ENCODE measurements at regions not wholly inside any gene's neighbourhood (a gene's known extent, or its start where the extent isn't known, plus 50 kb on each side); places are given as distances from the start of the nearest gene placed in this dataset.
"Not testable (repeated sequence)": the region's sequence is repeated elsewhere in the genome, so short reads cannot be mapped to it uniquely, and the experiment has no call there.

GRCh38 chr2:62410015-62410453 is 96.0 kb downstream of the TMEM17 start:
- DNase-seq: no peak

GRCh38 chr2:62409442-62409841 is 96.6 kb downstream of the TMEM17 start:
- no peak for DNase-seq

- DNase-seq: no peak
Observed at GRCh38 chr2:62408241-62408677, 97.7 kb downstream of the TMEM17 start.

GRCh38 chr2:62407838-62408237 is 98.2 kb downstream of the TMEM17 start:
- DNase-seq: no peak

GRCh38 chr2:62407401-62407800 is 98.6 kb downstream of the TMEM17 start:
- DNase-seq: no peak

- DNase-seq: no peak
Observed at GRCh38 chr2:62406573-62407043, 99.4 kb downstream of the TMEM17 start.

- DNase-seq: no peak
Observed at GRCh38 chr2:62404913-62405312, 101.1 kb downstream of the TMEM17 start.

GRCh38 chr2:62402156-62402555 is 103.8 kb downstream of the TMEM17 start:
- DNase-seq: no peak

GRCh38 chr2:62398356-62398755 is 107.6 kb downstream of the TMEM17 start:
- DNase-seq: no peak

GRCh38 chr2:62396880-62397279 is 109.1 kb downstream of the TMEM17 start:
- no peak for DNase-seq

GRCh38 chr2:62393293-62393692 is 112.7 kb downstream of the TMEM17 start:
- no peak for DNase-seq

GRCh38 chr2:62391696-62392095 is 114.3 kb downstream of the TMEM17 start:
- no peak for DNase-seq

- not testable (repeated sequence) for DNase-seq
Observed at GRCh38 chr2:62386378-62386777, 119.6 kb downstream of the TMEM17 start.

GRCh38 chr2:62383846-62384245 is 122.1 kb downstream of the TMEM17 start:
- DNase-seq: no peak

GRCh38 chr2:62382757-62383156 is 123.2 kb downstream of the TMEM17 start:
- no peak for DNase-seq

GRCh38 chr2:62382122-62382521 is 123.9 kb downstream of the TMEM17 start:
- no peak for DNase-seq

GRCh38 chr2:62381656-62382055 is 124.3 kb downstream of the TMEM17 start:
- no peak for DNase-seq

GRCh38 chr2:62379566-62379965 is 126.4 kb downstream of the TMEM17 start:
- no peak for DNase-seq

GRCh38 chr2:62375113-62375420 is 130.9 kb downstream of the TMEM17 start:
- DNase-seq: no peak

- DNase-seq: no peak
Observed at GRCh38 chr2:62374301-62375112, 131.5 kb downstream of the TMEM17 start.

- DNase-seq: no peak
Observed at GRCh38 chr2:62372824-62373223, 133.2 kb downstream of the TMEM17 start.

- DNase-seq: no peak
Observed at GRCh38 chr2:62370321-62371250, 135.4 kb downstream of the TMEM17 start.

GRCh38 chr2:62369541-62370202 is 136.3 kb downstream of the TMEM17 start:
- DNase-seq: no peak
